Liver (tissue), 8 donors: ENCODE measurements at regions not wholly inside any gene's neighbourhood (a gene's known extent, or its start where the extent isn't known, plus 50 kb on each side); places are given as distances from the start of the nearest gene placed in this dataset.

Source experiments
- DNase-seq: peaks from one replicate; pipeline ENCODE4 v3.0.0-alpha.2; 2017; ENCODE audit warnings: low spot score
- H3K27ac ChIP-seq, 2 donors: one replicate each; pipeline ENCODE4 v1.7.0; 2013; ENCODE audit warnings: inconsistent platforms in 2 of 2, low read length in 2 of 2, control low read depth in 1 of 2, low read depth in 1 of 2, mild to moderate bottlenecking in 1 of 2
- H3K27me3 ChIP-seq, 4 donors: one replicate each; pipeline versions ENCODE4 v1.6.1 to v1.7.0; 2013; ENCODE audit warnings: low read length in 3 of 4, inconsistent platforms in 1 of 4, mild to moderate bottlenecking in 1 of 4, moderate library complexity in 1 of 4; ENCODE audit not compliant: control insufficient read depth in 4 of 4, insufficient read depth in 4 of 4
- H3K36me3 ChIP-seq, 4 donors: one replicate each; pipeline versions ENCODE4 v1.6.1 to v1.7.0; 2013; ENCODE audit warnings: low read length in 3 of 4, mild to moderate bottlenecking in 3 of 4, low read depth in 1 of 4, moderate library complexity in 1 of 4; ENCODE audit not compliant: control insufficient read depth in 4 of 4, insufficient read depth in 3 of 4
- H3K4me1 ChIP-seq, 4 donors: one replicate each; pipeline versions ENCODE4 v1.6.1 to v1.7.0; 2013; ENCODE audit warnings: low read length in 3 of 4, mild to moderate bottlenecking in 3 of 4, moderate library complexity in 1 of 4; ENCODE audit not compliant: control insufficient read depth in 4 of 4, insufficient read depth in 4 of 4
- H3K4me3 ChIP-seq, 3 donors: one replicate each; pipeline versions ENCODE4 v1.6.1 to v1.7.0; 2013; ENCODE audit warnings: low read length in 3 of 3, control low read depth in 1 of 3, low read depth in 1 of 3, mild to moderate bottlenecking in 1 of 3
- H3K9ac ChIP-seq, 2 donors: one replicate each; pipeline ENCODE4 v1.7.0; 2013; ENCODE audit warnings: low read length in 2 of 2, mild to moderate bottlenecking in 2 of 2, moderate library complexity in 2 of 2, control low read depth in 1 of 2, low read depth in 1 of 2
- H3K9me3 ChIP-seq, 4 donors: one replicate each; pipeline versions ENCODE4 v1.6.1 to v1.7.0; 2013; ENCODE audit warnings: low read length in 3 of 4; ENCODE audit not compliant: control insufficient read depth in 4 of 4
- ATF3 ChIP-seq: IDR thresholded peaks from 2 replicates; pipeline ENCODE4 v1.6.1; 2016; ENCODE audit warnings: antibody characterized with exemption
- CTCF ChIP-seq: fragments of 150-350 bp; IDR thresholded peaks from 2 replicates; pipeline ENCODE4 v1.5.1; 2017; ENCODE audit warnings: improper control_type of control experiment, low read depth, low read length; ENCODE audit not compliant: missing input control
- EGR1 ChIP-seq, 2 donors: IDR thresholded peaks; 2 replicates each; pipeline ENCODE4 v1.6.1; 2016 to 2018; ENCODE audit warnings: antibody characterized with exemption in 2 of 2, low read depth in 2 of 2
- FOXA1 ChIP-seq: IDR thresholded peaks from 2 replicates; pipeline ENCODE4 v1.6.1; 2016; ENCODE audit warnings: antibody characterized with exemption
- FOXA2 ChIP-seq: IDR thresholded peaks from 2 replicates; pipeline ENCODE4 v1.6.1; 2016; ENCODE audit warnings: antibody characterized with exemption
- GABPA ChIP-seq, 2 donors: IDR thresholded peaks in 1 of 2; conservative IDR thresholded peaks in 1 of 2; 2 replicates each; pipeline ENCODE4 v1.6.1; 2016; ENCODE audit warnings: antibody characterized with exemption in 2 of 2, mild to moderate bottlenecking in 1 of 2, moderate library complexity in 1 of 2
- HNF4A ChIP-seq, 2 donors: conservative IDR thresholded peaks; 2 replicates each; pipeline ENCODE4 v1.6.1; 2016; ENCODE audit warnings: antibody characterized with exemption in 2 of 2, mild to moderate bottlenecking in 2 of 2
- HNF4G ChIP-seq: IDR thresholded peaks from 2 replicates; pipeline ENCODE4 v1.6.1; 2016; ENCODE audit warnings: antibody characterized with exemption
- JUND ChIP-seq, 2 donors: IDR thresholded peaks; 2 replicates each; pipeline ENCODE4 v1.6.1; 2016; ENCODE audit warnings: antibody characterized with exemption in 2 of 2
- MAX ChIP-seq: IDR thresholded peaks from 2 replicates; pipeline ENCODE4 v1.6.1; 2016; ENCODE audit warnings: antibody characterized with exemption
- NR2F2 ChIP-seq: IDR thresholded peaks from 2 replicates; pipeline ENCODE4 v1.6.1; 2016; ENCODE audit warnings: antibody characterized with exemption
- RAD21 ChIP-seq, 2 donors: IDR thresholded peaks; 2 replicates each; pipeline ENCODE4 v1.6.1; 2016; ENCODE audit warnings: antibody characterized with exemption in 2 of 2, mild to moderate bottlenecking in 2 of 2
- RXRA ChIP-seq, 2 donors: IDR thresholded peaks; 2 replicates each; pipeline ENCODE4 v1.6.1; 2017 to 2018; ENCODE audit warnings: antibody characterized with exemption in 2 of 2, mild to moderate bottlenecking in 1 of 2
- SP1 ChIP-seq: IDR thresholded peaks from 2 replicates; pipeline ENCODE4 v1.6.1; 2018; ENCODE audit warnings: antibody characterized with exemption, mild to moderate bottlenecking
- TAF1 ChIP-seq: conservative IDR thresholded peaks from 2 replicates; pipeline ENCODE4 v1.6.1; 2016; ENCODE audit warnings: antibody characterized with exemption, mild to moderate bottlenecking
- YY1 ChIP-seq: IDR thresholded peaks from 2 replicates; pipeline ENCODE4 v1.6.1; 2016; ENCODE audit warnings: antibody characterized with exemption, mild to moderate bottlenecking
- ZBTB33 ChIP-seq: IDR thresholded peaks from 2 replicates; pipeline ENCODE4 v1.6.1; 2016; ENCODE audit warnings: antibody characterized with exemption
- WGBS: extraction: QIAGEN DNeasy Blood & Tissue Kit; methylation state at CpG from one replicate; pipeline ENCODE4 v1.1.7; 2013; 5-methylcytosine and 5-hydroxymethylcytosine counted together
- donor health status: healthy.
- donor health status: healthy.
- donor health status: healthy.
- donor health status: healthy.
- donor health status: healthy.

GRCh38 chr3:64741341-64741740 lies 53.5 kb upstream of the ADAMTS9 start:
- Histone ChIP-seq H3K9ac (no peak overlapping the region), H3K27ac (no peak overlapping the region), H3K4me1 (no peaks in the 10 kb centered on the region), H3K36me3 (no peaks in the 10 kb centered on the region), H3K4me3 (no peak overlapping the region), H3K9me3 (no peaks in the 10 kb centered on the region), H3K27me3 (no peaks in the 10 kb centered on the region)
- TF ChIP-seq HNF4G, result no peak
- TF ChIP-seq FOXA1, result no peak
- no peak for TF ChIP-seq ZBTB33
- TF ChIP-seq NR2F2, result no peak
- no peak for TF ChIP-seq EGR1 (IDR thresholded peaks at IDR 0.05; ENCODE audit: low read depth in 2 of 2)
- no peak for TF ChIP-seq FOXA2
- TF ChIP-seq ATF3, result no peak
- TF ChIP-seq SP1, result no peak
- TF ChIP-seq TAF1, result no peak
- no peak for TF ChIP-seq GABPA (IDR thresholded peaks at IDR 0.05 in 1 of 2, conservative IDR thresholded peaks at IDR 0.05 in 1 of 2)
- no peak for TF ChIP-seq CTCF
- TF ChIP-seq HNF4A (conservative IDR thresholded peaks at IDR 0.05), result no peak
- no peak for TF ChIP-seq MAX
- no peak for TF ChIP-seq YY1
- TF ChIP-seq RXRA (IDR thresholded peaks at IDR 0.05), result no peak
- DNase-seq, result no peak
- 32% methylated on average over 1 of the region's 1 CpG for WGBS

- H3K36me3 ChIP-seq, result no peaks in the 10 kb centered on the region
- TF ChIP-seq SP1, result no peak
- no peak for TF ChIP-seq TAF1
- TF ChIP-seq RXRA (IDR thresholded peaks at IDR 0.05), result no peak
- no peak for TF ChIP-seq MAX
- TF ChIP-seq RAD21 (IDR thresholded peaks at IDR 0.05), result no peak
- TF ChIP-seq ZBTB33, result no peak
- TF ChIP-seq EGR1 (IDR thresholded peaks at IDR 0.05; ENCODE audit: low read depth in 2 of 2), result no peak
- TF ChIP-seq FOXA2, result no peak
- TF ChIP-seq JUND (IDR thresholded peaks at IDR 0.05), result no peak
- no peaks in the 10 kb centered on the region for H3K27me3 ChIP-seq
- no peak overlapping the region for H3K9ac ChIP-seq
- WGBS, result 87% methylated on average over 11 of the region's 11 CpGs
- H3K4me1 ChIP-seq, result no peaks in the 10 kb centered on the region
- no peak overlapping the region for H3K27ac ChIP-seq
- no peak for DNase-seq
- H3K4me3 ChIP-seq, result no peak overlapping the region
- no peaks in the 10 kb centered on the region for H3K9me3 ChIP-seq
These were observed 52.3 kb upstream of the ADAMTS9 start for GRCh38 chr3:64739971-64740631.
